Ectodermal cell (in vitro differentiated cells): ENCODE measurements at regions not wholly inside any gene's neighbourhood (a gene's known extent, or its start where the extent isn't known, plus 50 kb on each side); places are given as distances from the start of the nearest gene placed in this dataset.

ENCODE experiments used
- H3K27ac ChIP-seq: 2 replicates; pipeline ENCODE4 v1.7.0; 2013; ENCODE audit warnings: mild to moderate bottlenecking, low read depth, low read length; ENCODE audit not compliant: insufficient read depth, poor library complexity, severe bottlenecking
- H3K27me3 ChIP-seq: 2 replicates; pipeline ENCODE4 v1.7.0; 2013; ENCODE audit warnings: mild to moderate bottlenecking, low read length; ENCODE audit not compliant: insufficient read depth, control insufficient read depth, poor library complexity, severe bottlenecking
- H3K36me3 ChIP-seq: one replicate; pipeline ENCODE4 v1.7.0; 2013; ENCODE audit warnings: low read length; ENCODE audit not compliant: control insufficient read depth, insufficient read depth
- H3K4me1 ChIP-seq: one replicate; pipeline ENCODE4 v1.7.0; 2013; ENCODE audit warnings: low read length; ENCODE audit not compliant: control insufficient read depth, insufficient read depth
- H3K4me3 ChIP-seq: 2 replicates; pipeline ENCODE4 v1.7.0; 2013; ENCODE audit warnings: low read depth, low read length, control low read depth; ENCODE audit not compliant: insufficient read depth
- H3K9me3 ChIP-seq: 2 replicates; pipeline ENCODE4 v1.7.0; 2013; ENCODE audit warnings: mild to moderate bottlenecking, low read length, moderate library complexity; ENCODE audit not compliant: control insufficient read depth
- whole genome bisulfite sequencing, 2 experiments: methylation state at CpG; one replicate each; pipeline ENCODE4 v1.1.7; 2013; ENCODE audit warnings: missing lambda C conversion rate in 2 of 2; 5-methylcytosine and 5-hydroxymethylcytosine counted together

DNA sequence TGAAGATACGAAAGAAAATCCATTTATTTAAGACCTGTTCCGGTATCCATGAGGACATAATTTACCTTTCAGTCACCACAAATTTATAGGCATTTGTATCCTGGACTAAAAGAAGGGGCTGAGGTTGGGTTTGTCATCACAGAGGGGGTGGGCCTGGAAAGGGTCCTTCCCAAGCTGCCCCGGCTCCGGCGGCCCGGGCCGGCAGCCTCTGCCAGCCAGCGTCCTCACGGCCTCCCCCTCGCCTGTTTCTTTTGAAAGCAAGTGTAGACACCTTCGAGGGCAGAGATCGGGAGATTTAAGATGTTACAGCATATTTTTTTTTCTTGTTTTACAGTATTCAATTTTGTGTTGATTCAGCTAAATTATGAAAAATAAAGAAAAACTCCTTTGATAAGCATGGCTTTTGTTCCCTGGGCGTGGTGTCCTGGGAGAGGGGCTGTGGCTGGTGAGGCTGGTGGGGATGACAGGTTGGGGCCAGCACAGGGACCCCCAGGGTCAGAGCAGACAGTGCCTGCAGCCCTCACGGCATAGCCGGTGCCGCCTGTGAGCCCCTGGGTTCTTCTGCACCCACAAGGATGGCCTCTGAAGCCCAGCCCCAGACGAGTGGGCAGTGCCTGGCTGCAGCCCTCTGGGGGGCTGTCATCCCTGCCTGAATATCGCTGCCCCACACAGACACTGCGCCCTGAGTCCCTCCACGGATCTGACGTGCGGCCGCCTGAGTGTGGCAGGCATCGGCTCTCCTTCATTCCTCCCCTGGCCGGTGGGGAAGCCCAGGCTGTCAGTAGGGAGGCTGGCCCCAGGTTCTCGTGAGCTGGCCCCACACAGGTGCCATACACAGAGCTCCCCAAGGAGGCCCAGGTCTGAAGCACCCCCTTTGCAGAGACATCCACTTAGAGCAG lies 1075.9 kb downstream of the BRD1 start:
- H3K4me3 ChIP-seq = no peak overlapping the region
- H3K36me3 ChIP-seq = no peaks in the 10 kb centered on the region
- WGBS, 2 experiments = 92 to 94% methylated on average over 26 of the region's 26 CpGs
- no peaks in the 10 kb centered on the region for H3K9me3 ChIP-seq
- H3K4me1 ChIP-seq = no peaks in the 10 kb centered on the region
- no peaks in the 10 kb centered on the region for H3K27me3 ChIP-seq
- H3K27ac ChIP-seq = no peak overlapping the region

- no peaks in the 10 kb centered on the region for H3K9me3 ChIP-seq
- H3K4me1 ChIP-seq = no peaks in the 10 kb centered on the region
- no peaks in the 10 kb centered on the region for H3K36me3 ChIP-seq
- 95 to 96% methylated on average over 46 of the region's 46 CpGs for whole genome bisulfite sequencing, 2 experiments
- no peak overlapping the region for H3K27ac ChIP-seq
- no peak overlapping the region for H3K4me3 ChIP-seq
- no peaks in the 10 kb centered on the region for H3K27me3 ChIP-seq
Observed at GRCh38 chr22:48750826-48751440, 1076.7 kb downstream of the BRD1 start.

DNA sequence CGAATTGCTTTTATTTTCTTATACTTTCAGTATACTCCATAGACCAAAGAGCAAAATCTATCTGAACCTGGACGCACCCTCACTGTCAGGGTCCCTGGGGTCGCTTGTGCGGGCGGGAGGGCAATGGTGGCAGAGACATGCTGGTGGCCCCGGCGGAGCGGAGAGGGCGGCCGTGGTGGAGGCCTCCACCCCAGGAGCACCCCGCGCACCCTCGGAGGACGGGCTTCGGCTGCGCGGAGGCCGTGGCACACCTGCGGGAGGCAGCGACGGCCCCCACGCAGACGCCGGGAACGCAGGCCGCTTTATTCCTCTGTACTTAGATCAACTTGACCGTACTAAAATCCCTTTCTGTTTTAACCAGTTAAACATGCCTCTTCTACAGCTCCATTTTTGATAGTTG lies 1077.4 kb downstream of the BRD1 start:
- 93 to 95% methylated on average over 27 of the region's 27 CpGs for WGBS, 2 experiments
- Histone ChIP-seq H3K4me3 (no peak overlapping the region), H3K27me3 (no peaks in the 10 kb centered on the region), H3K9me3 (no peaks in the 10 kb centered on the region), H3K27ac (no peak overlapping the region), H3K4me1 (no peaks in the 10 kb centered on the region), H3K36me3 (no peaks in the 10 kb centered on the region)

DNA sequence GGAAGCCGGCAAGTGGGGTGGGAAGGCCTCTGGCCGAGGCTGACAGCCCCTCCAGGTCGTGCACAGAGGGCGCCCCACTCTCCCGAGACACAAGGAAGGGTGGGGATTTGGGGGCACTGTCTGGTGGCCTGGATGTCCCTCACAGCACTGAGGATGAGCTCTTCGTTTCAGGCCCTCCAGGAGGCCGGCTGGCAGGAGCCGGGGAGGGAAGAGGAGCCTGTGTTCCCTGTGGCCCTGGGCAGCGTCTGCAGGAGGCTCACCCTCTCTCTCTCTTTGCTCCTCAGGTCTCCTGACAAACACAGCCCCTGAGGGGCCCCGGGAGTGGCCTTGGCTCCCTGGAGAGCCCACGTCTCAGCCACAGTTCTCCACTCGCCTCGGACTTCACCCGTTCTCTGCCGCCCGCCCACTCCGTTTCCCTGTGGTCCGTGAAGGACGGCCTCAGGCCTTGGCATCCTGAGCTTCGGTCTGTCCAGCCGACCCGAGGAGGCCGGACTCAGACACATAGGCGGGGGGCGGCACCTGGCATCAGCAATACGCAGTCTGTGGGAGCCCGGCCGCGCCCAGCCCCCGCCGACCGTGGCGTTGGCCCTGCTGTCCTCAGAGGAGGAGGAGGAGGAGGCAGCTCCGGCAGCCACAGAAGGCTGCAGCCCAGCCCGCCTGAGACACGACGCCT lies 1078.0 kb downstream of the BRD1 start:
- WGBS, 2 experiments = 93 to 95% methylated on average over 37 of the region's 37 CpGs
- no peak overlapping the region for H3K4me3 ChIP-seq

DNA sequence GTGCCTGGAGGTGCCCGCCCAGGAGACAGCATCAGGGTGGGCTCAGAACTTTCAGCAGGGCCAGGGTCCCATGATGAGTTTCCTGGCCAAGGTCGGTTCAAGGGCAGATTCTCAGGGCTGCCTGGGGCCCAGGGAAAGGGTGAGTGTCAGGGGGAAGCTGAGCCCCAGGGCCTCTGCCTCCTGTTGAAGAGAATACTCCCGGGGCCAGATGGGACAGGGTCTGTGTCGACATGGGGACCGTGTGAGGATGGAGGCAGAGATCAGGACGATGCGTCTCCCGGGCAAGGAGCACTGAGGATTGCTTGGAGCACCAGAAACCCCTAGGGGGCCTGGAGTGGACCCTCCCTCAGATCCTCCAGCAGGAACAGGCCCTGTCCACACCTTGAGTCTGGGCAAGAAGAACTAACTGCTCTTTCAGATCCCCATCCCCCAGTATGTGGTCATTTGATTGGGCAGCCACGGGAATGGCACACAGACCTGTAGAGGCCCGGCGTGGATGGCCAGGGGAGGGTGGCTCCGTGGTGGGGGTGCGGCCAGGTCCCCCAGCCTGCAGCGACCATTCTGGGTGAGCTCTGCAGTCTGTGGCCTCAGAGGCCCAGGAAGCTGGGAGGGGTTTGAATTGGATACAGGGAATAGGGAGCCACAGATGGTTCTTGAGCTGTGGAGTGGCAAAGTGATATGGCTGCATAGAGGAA lies 1078.7 kb downstream of the BRD1 start:
- Histone ChIP-seq H3K9me3 (no peaks in the 10 kb centered on the region), H3K27me3 (no peaks in the 10 kb centered on the region), H3K4me1 (no peaks in the 10 kb centered on the region), H3K36me3 (no peaks in the 10 kb centered on the region), H3K4me3 (no peak overlapping the region), H3K27ac (no peak overlapping the region)
- 92% methylated on average over 14 of the region's 14 CpGs for WGBS, 2 experiments

More for the DNA sequence above, 1078.0 kb downstream of the BRD1 start:
- no peaks in the 10 kb centered on the region for H3K4me1 ChIP-seq
- no peaks in the 10 kb centered on the region for H3K9me3 ChIP-seq
- H3K27me3 ChIP-seq = no peaks in the 10 kb centered on the region
- no peaks in the 10 kb centered on the region for H3K36me3 ChIP-seq
- H3K27ac ChIP-seq = no peak overlapping the region

DNA sequence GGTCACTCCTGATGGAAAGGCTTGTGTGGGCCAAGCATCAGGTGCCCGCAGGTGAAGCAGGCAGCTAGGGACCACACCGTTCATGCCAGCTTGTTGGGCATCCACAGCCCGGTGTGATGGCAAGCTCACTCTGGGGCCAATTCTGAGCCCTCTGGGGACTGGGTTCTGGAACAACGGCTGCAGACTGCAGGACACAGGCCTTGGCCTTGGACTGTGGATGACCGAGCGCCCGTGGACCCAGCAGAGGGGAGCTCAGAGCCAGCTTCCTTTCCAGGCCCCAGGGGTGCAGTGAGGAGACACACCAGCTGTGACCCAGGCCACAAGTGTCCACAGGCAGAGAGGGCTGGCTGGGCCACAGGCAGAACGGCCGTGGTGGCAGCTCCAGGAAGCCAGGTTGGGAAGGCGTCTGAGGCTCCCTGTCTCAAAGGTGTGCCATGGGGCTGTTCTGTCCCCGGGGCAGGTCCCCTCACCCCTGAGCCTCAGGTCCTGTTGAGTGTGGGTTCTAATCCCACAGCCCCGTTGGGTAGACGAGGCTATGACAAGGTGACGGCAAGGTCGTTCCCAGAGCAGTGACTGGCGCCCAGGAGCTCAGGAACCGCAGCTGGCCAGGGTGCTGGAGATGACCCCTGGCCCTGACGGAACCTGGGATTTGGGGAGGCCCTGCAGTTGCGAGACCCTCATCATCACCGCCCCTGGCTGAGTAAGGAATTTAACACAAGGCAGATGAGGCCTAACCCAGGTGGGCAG lies 1079.4 kb downstream of the BRD1 start:
- H3K9me3 ChIP-seq = no peaks in the 10 kb centered on the region
- no peaks in the 10 kb centered on the region for H3K36me3 ChIP-seq
- 94 to 95% methylated on average over 20 of the region's 20 CpGs for WGBS, 2 experiments
- H3K4me1 ChIP-seq = no peaks in the 10 kb centered on the region
- H3K4me3 ChIP-seq = no peak overlapping the region
- H3K27ac ChIP-seq = no peak overlapping the region
- no peaks in the 10 kb centered on the region for H3K27me3 ChIP-seq

- Histone ChIP-seq H3K4me1 (no peaks in the 10 kb centered on the region), H3K4me3 (no peak overlapping the region), H3K36me3 (no peaks in the 10 kb centered on the region), H3K27ac (no peak overlapping the region), H3K27me3 (no peaks in the 10 kb centered on the region), H3K9me3 (no peaks in the 10 kb centered on the region)
- WGBS, 2 experiments = 94 to 95% methylated on average over 13 of the region's 13 CpGs
Observed at GRCh38 chr22:48746789-48747425, 1080.8 kb downstream of the BRD1 start.

DNA sequence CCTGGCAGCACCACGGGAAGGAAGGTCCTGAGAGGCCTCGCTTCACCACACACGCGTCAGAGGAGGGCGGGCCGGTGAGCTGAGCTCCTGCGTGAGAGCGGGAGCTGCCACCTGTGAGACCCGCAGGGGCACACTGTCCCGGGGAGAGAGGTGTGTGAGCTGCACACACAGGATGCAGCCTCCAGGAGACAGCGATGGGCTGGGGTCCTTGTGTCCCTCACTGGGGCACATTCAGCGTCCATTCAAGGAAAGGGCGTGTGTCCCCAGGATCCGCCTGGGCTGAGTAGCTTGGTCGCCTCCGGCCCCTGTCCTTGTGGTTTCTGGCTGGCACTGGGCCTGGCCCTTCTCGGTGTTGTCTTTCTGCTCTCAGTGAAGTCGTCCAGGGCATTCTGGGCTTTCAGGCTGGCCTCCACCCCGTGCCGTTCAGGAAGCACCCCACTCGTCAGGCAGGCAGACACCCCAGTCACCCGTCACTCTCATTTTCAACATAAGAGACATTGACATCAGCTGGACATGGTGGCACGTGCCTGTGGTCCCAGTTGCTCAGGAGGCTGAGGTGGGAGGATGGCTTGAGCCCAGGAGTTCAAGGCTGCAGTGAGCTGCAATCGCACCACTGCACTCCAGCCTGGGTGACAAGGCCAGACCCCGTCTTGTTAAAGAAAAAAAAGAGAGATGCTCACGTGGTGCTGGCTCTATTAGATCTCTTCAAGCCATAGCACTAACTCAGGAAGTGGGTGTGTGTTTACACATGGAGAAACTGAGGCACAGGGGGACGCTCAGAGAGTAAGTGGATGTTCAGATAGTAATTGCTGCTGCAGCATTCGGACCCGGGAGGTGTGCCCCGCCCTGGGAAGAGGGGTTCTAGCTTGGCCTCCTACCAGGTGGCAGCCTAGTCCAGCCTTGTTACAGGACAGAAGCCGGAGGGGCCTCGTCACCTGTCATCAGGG lies 1081.6 kb downstream of the BRD1 start:
- no peaks in the 10 kb centered on the region for H3K4me1 ChIP-seq
- no peaks in the 10 kb centered on the region for H3K27me3 ChIP-seq
- H3K9me3 ChIP-seq = no peaks in the 10 kb centered on the region
- whole genome bisulfite sequencing, 2 experiments = 92 to 93% methylated on average over 32 of the region's 32 CpGs
- no peak overlapping the region for H3K27ac ChIP-seq
- no peaks in the 10 kb centered on the region for H3K36me3 ChIP-seq
- no peak overlapping the region for H3K4me3 ChIP-seq
